ENCODE measurements at regions not wholly inside any gene's neighbourhood (a gene's known extent, or its start where the extent isn't known, plus 50 kb on each side); places are given as distances from the start of the nearest gene placed in this dataset.

DNA sequence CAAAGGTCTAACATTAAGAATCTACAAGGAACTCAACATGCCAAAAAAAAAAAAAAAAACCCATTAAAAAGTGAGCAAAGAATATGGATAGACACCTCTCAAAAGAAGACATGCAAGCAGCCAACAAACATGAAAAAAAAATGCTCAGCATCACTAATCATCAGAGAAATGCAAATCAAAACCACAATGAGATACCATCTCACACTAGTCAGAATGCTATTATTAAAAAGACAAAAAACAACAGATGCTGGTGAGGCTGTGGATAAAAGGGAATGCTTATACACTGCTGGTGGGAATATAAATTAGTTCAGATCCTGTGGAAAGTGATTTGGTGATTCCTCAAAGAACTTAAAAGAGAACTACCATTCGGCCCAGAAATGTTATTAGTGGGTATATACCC lies 257.7 kb upstream of the PLET1 start:
- H3K9me3 ChIP-seq (replicated peaks in 1 of 2; ENCODE audit: control insufficient read depth in 1 of 2, insufficient read depth in 1 of 2, low read length in 2 of 2), result no peaks in the 10 kb centered on the region
- H3K27ac ChIP-seq (ENCODE audit: low read depth in 1 of 2, low read length in 2 of 2), result no peak overlapping the region
- H2AFZ ChIP-seq (ENCODE audit: insufficient read depth, low read depth, low read length, poor library complexity, severe bottlenecking), result no peak overlapping the region
- no peaks in the 10 kb centered on the region for H3K79me2 ChIP-seq (ENCODE audit: insufficient read depth, low read length)
- intact Hi-C loops (cut with micrococcal nuclease), result no loop called here
- H3K9ac ChIP-seq (ENCODE audit: insufficient read depth, low read length, poor library complexity, severe bottlenecking), result no peak overlapping the region
- peaks cover 18 to 27% of the 10 kb centered on the region in 2 donors for H3K4me1 ChIP-seq (ENCODE audit: control insufficient read depth in 1 of 2, insufficient read depth in 2 of 2, low read length in 2 of 2)
- no peaks in the 10 kb centered on the region for H4K20me1 ChIP-seq (ENCODE audit: insufficient read depth, low read length)
- no peaks in the 10 kb centered on the region for H3K27me3 ChIP-seq (ENCODE audit: control insufficient read depth in 2 of 2, insufficient read depth in 2 of 2, low read length in 2 of 2)
- Mint-ChIP-seq H3K36me3 (no peaks in the 10 kb centered on the region), H3K27me3 (ENCODE audit: low read depth in 3 of 3) (peaks cover 0 to 3% (median 2%) of the 10 kb centered on the region in 3 donors), H3K9me3 (peaks cover 0 to 8% (median 0%) of the 10 kb centered on the region in 7 donors), H3K27ac (no peak overlapping the region), H3K4me1 (peaks cover 31% of the 10 kb centered on the region), H3K4me3 (no peak overlapping the region)
- no peak for DNase-seq
- WGBS (ENCODE audit: insufficient coverage), result no CpG with 5 or more reads among the region's 1 CpG
- H3K4me3 ChIP-seq (replicated peaks in 1 of 3; ENCODE audit: low read depth in 2 of 3, low read length in 3 of 3), result no peak overlapping the region
- H3K4me2 ChIP-seq (replicated peaks; ENCODE audit: extremely low read depth, low read length, poor library complexity, severe bottlenecking), result no peak overlapping the region
- H3K36me3 ChIP-seq (replicated peaks in 1 of 2; ENCODE audit: control insufficient read depth in 1 of 2, insufficient read depth in 2 of 2, low read length in 2 of 2), result no peaks in the 10 kb centered on the region
- TF ChIP-seq, protein P1, sequence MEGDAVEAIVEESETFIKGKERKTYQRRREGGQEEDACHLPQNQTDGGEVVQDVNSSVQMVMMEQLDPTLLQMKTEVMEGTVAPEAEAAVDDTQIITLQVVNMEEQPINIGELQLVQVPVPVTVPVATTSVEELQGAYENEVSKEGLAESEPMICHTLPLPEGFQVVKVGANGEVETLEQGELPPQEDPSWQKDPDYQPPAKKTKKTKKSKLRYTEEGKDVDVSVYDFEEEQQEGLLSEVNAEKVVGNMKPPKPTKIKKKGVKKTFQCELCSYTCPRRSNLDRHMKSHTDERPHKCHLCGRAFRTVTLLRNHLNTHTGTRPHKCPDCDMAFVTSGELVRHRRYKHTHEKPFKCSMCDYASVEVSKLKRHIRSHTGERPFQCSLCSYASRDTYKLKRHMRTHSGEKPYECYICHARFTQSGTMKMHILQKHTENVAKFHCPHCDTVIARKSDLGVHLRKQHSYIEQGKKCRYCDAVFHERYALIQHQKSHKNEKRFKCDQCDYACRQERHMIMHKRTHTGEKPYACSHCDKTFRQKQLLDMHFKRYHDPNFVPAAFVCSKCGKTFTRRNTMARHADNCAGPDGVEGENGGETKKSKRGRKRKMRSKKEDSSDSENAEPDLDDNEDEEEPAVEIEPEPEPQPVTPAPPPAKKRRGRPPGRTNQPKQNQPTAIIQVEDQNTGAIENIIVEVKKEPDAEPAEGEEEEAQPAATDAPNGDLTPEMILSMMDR (IDR thresholded peaks at IDR 0.05), result no peak

DNA sequence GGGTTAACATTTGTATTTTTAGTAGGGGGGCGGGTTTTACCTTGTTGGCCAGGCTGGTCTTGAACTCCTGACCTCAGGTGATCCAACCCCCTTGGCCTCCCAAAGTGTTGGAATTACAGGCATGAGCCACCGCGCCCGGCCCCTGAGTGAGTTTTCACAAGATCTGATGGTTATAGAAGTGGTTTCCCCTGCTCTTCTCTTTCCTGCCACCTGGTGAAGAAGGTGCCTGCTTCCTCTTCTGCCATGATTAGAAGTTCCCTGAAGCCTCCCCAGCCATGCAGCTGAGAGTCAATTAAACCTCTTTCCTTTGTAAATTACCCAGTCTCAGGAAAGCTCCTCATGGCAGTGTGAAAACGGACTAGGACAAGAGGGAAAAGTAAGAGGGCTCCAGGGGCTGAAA lies 259.1 kb upstream of the PLET1 start:
- Histone ChIP-seq H3K27ac (ENCODE audit: low read depth in 1 of 2, low read length in 2 of 2) (no peak overlapping the region), H3K79me2 (ENCODE audit: insufficient read depth, low read length) (no peaks in the 10 kb centered on the region), H3K4me3 (replicated peaks in 1 of 3; ENCODE audit: low read depth in 2 of 3, low read length in 3 of 3) (no peak overlapping the region), H3K9me3 (replicated peaks in 1 of 2; ENCODE audit: control insufficient read depth in 1 of 2, insufficient read depth in 1 of 2, low read length in 2 of 2) (no peaks in the 10 kb centered on the region), H3K4me2 (replicated peaks; ENCODE audit: extremely low read depth, low read length, poor library complexity, severe bottlenecking) (no peak overlapping the region), H2AFZ (ENCODE audit: insufficient read depth, low read depth, low read length, poor library complexity, severe bottlenecking) (no peak overlapping the region), H3K27me3 (ENCODE audit: control insufficient read depth in 2 of 2, insufficient read depth in 2 of 2, low read length in 2 of 2) (no peaks in the 10 kb centered on the region), H4K20me1 (ENCODE audit: insufficient read depth, low read length) (no peaks in the 10 kb centered on the region), H3K4me1 (ENCODE audit: control insufficient read depth in 1 of 2, insufficient read depth in 2 of 2, low read length in 2 of 2) (peaks cover 30 to 33% of the 10 kb centered on the region in 2 donors), H3K9ac (ENCODE audit: insufficient read depth, low read length, poor library complexity, severe bottlenecking) (no peak overlapping the region), H3K36me3 (replicated peaks in 1 of 2; ENCODE audit: control insufficient read depth in 1 of 2, insufficient read depth in 2 of 2, low read length in 2 of 2) (no peaks in the 10 kb centered on the region)
- intact Hi-C loops (cut with micrococcal nuclease), result no loop called here
- Mint-ChIP-seq H3K9me3 (peaks cover 0 to 6% (median 0%) of the 10 kb centered on the region in 7 donors), H3K36me3 (no peaks in the 10 kb centered on the region), H3K4me1 (peaks cover 33% of the 10 kb centered on the region), H3K27ac (no peak overlapping the region), H3K4me3 (no peak overlapping the region), H3K27me3 (ENCODE audit: low read depth in 3 of 3) (peaks cover 0 to 3% (median 0%) of the 10 kb centered on the region in 3 donors)
- TF ChIP-seq, protein P1 (IDR thresholded peaks at IDR 0.05), result no peak
- 42% methylated on average over 4 of the region's 5 CpGs for WGBS (ENCODE audit: insufficient coverage)
- no peak for DNase-seq
